Neural cell (in vitro differentiated cells): ENCODE measurements at regions not wholly inside any gene's neighbourhood (a gene's known extent, or its start where the extent isn't known, plus 50 kb on each side); places are given as distances from the start of the nearest gene placed in this dataset.

Source experiments
- CTCF ChIP-seq: fragments of 450-650 bp; IDR thresholded peaks from 2 replicates; pipeline ENCODE4 v1.5.1; 2014; ENCODE audit warnings: antibody characterized with exemption, mild to moderate bottlenecking, moderate library complexity; ENCODE audit not compliant: poor library complexity, severe bottlenecking
- EZH2 ChIP-seq: fragments of 200-600, 300-800 bp; shearing (Covaris generic), sonication (generic); IDR thresholded peaks from 2 replicates; pipeline ENCODE4 v1.6.1; 2014; ENCODE audit warnings: antibody characterized with exemption, low read length, borderline replicate concordance, mild to moderate bottlenecking; ENCODE audit not compliant: insufficient read depth, poor library complexity, severe bottlenecking
- MXI1 ChIP-seq: fragments of 450-650 bp; conservative IDR thresholded peaks from 2 replicates; pipeline ENCODE4 v1.6.1; 2014; ENCODE audit warnings: antibody characterized with exemption, mild to moderate bottlenecking; ENCODE audit not compliant: poor library complexity, severe bottlenecking
- POLR2AphosphoS5 ChIP-seq: IDR thresholded peaks from 2 replicates; pipeline ENCODE4 v1.6.1; 2012
- SMC3 ChIP-seq: fragments of 450-650 bp; conservative IDR thresholded peaks from 2 replicates; pipeline ENCODE4 v1.6.1; 2014; ENCODE audit warnings: antibody characterized with exemption, mild to moderate bottlenecking, moderate library complexity; ENCODE audit not compliant: poor library complexity
- TAF1 ChIP-seq: IDR thresholded peaks from 2 replicates; pipeline ENCODE4 v1.6.1; 2012; ENCODE audit warnings: low read depth
- TF ChIP-seq, protein P1 (sequence below): IDR thresholded peaks from 2 replicates; pipeline ENCODE4 v1.6.1; 2012; ENCODE audit warnings: borderline replicate concordance

DNA sequence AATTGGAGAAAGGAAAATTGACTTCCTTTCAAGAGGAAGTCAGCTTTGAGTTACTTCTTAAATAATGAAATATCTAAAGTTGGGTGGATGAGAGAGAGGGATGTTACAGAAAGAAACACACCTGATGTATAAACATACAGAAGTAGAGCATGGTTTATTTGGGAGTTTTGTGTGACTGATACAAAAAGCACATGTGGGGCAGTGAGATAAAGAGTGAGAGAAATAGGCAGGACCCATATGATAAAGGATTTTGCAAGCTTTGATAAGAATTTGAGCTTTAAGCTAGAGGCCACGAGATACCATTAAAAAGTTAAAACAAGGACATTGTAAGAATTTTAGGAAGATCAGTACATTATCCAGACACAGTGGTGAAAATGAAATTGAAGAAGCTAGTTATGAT is 263.3 kb upstream of the GPRIN3 start:
- TF ChIP-seq EZH2 (no peak), CTCF (no peak), MXI1 (no peak), SMC3 (no peak), POLR2AphosphoS5 (no peak), TAF1 (no peak)
- TF ChIP-seq, protein P1, sequence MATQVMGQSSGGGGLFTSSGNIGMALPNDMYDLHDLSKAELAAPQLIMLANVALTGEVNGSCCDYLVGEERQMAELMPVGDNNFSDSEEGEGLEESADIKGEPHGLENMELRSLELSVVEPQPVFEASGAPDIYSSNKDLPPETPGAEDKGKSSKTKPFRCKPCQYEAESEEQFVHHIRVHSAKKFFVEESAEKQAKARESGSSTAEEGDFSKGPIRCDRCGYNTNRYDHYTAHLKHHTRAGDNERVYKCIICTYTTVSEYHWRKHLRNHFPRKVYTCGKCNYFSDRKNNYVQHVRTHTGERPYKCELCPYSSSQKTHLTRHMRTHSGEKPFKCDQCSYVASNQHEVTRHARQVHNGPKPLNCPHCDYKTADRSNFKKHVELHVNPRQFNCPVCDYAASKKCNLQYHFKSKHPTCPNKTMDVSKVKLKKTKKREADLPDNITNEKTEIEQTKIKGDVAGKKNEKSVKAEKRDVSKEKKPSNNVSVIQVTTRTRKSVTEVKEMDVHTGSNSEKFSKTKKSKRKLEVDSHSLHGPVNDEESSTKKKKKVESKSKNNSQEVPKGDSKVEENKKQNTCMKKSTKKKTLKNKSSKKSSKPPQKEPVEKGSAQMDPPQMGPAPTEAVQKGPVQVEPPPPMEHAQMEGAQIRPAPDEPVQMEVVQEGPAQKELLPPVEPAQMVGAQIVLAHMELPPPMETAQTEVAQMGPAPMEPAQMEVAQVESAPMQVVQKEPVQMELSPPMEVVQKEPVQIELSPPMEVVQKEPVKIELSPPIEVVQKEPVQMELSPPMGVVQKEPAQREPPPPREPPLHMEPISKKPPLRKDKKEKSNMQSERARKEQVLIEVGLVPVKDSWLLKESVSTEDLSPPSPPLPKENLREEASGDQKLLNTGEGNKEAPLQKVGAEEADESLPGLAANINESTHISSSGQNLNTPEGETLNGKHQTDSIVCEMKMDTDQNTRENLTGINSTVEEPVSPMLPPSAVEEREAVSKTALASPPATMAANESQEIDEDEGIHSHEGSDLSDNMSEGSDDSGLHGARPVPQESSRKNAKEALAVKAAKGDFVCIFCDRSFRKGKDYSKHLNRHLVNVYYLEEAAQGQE, result no peak
